GM12864 (cell line): ENCODE measurements at regions not wholly inside any gene's neighbourhood (a gene's known extent, or its start where the extent isn't known, plus 50 kb on each side); places are given as distances from the start of the nearest gene placed in this dataset.

Source experiments
- DNase-seq: peaks from one replicate; pipeline ENCODE4 v3.0.0-alpha.2; 2011; ENCODE audit warnings: low read depth
- H3K4me3 ChIP-seq: 2 replicates; pipeline ENCODE4 v1.5.1; 2011; ENCODE audit warnings: mild to moderate bottlenecking, low read depth, low read length, control low read depth
- TF ChIP-seq, protein P1 (sequence below): IDR thresholded peaks from 2 replicates; pipeline ENCODE4 v1.5.1; 2011; ENCODE audit warnings: low read depth, mild to moderate bottlenecking, moderate library complexity, low read length, control low read depth, inconsistent platforms; ENCODE audit errors: missing control alignments

DNA sequence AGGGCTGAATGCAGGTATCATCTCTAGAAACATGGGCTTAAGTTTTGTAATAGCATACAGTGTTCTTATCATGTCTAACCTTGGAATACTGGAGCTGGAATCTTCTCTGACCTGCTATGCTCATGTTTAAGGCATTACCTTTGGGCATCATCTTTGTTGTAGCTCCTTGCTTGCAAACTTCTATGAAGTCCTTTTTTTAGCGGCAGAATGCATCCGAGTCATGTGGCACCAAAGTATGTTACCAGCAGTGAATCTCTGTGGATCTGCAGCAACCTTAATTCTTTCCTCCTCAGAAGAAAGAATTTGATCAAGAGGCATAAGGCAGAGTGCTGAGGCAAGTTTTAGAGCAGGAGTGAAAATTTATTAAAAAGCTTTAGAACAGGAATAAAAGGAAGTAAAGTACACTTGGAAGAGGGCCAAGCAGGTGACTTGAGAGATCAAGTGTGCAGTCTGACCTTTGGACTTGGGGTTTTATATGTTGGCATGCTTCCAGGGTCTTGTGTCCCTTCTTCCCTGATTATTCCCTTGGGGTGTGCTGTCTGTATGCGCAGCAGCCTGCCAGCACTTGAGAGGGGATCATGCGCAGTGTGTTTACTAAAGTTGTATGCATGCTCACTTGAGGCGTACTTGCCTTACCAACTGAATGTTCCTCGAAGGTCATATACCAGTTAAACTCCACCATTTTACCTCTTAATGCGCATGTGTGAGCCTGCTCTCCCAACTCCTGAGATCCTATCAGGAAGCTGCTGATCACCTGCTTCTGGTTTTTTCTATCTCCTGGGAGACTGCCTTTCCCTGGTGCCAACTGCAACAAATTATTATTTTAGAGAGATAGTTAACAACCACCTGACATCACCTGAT lies 115.5 kb downstream of the LACC1 start:
- TF ChIP-seq, protein P1, sequence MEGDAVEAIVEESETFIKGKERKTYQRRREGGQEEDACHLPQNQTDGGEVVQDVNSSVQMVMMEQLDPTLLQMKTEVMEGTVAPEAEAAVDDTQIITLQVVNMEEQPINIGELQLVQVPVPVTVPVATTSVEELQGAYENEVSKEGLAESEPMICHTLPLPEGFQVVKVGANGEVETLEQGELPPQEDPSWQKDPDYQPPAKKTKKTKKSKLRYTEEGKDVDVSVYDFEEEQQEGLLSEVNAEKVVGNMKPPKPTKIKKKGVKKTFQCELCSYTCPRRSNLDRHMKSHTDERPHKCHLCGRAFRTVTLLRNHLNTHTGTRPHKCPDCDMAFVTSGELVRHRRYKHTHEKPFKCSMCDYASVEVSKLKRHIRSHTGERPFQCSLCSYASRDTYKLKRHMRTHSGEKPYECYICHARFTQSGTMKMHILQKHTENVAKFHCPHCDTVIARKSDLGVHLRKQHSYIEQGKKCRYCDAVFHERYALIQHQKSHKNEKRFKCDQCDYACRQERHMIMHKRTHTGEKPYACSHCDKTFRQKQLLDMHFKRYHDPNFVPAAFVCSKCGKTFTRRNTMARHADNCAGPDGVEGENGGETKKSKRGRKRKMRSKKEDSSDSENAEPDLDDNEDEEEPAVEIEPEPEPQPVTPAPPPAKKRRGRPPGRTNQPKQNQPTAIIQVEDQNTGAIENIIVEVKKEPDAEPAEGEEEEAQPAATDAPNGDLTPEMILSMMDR, result no peak
- DNase-seq, result no peak
- H3K4me3 ChIP-seq, result no peak overlapping the region

DNA sequence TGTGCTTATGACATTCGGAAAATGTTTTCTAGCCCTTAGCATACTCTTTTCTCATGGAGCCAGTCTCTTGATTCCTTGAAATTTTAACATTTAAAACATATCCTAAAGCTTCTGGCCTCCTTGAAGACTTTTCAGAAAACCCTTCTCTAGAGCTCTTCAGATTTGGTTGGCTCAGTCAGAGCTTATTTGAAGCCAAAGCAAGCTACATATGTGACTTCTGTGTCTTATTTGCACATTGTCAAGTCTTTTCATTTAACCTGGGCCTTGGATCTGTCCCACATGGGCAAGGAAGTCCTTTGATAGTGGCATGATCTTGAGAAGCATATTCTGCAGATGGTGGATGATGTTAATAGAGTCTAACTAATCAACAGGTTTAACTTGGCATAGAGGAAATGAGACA lies 116.5 kb downstream of the LACC1 start:
- no peak overlapping the region for H3K4me3 ChIP-seq
- TF ChIP-seq, protein P1, result no peak
- no peak for DNase-seq

DNA sequence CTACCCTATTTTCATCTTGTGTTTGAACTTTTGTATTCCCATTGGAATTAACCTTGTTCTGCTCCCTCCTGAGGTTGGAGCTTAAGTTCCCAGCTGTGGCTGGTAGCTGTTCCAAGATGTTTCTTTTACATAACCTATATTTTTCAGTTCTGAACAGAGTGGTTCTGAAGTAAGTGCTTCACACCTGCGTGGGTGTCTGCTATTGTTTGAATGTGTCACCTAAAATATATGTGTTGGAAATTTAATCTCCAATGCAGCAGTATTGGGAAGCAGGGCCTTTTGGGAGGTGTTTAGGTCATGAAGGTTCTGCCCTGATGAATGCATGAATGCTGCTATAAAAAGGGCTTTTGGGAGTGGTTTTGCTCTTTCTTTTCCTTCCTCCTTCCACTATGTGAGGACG lies 123.8 kb downstream of the LACC1 start:
- DNase-seq, result no peak
- TF ChIP-seq, protein P1, result no peak
- H3K4me3 ChIP-seq, result no peak overlapping the region

DNA sequence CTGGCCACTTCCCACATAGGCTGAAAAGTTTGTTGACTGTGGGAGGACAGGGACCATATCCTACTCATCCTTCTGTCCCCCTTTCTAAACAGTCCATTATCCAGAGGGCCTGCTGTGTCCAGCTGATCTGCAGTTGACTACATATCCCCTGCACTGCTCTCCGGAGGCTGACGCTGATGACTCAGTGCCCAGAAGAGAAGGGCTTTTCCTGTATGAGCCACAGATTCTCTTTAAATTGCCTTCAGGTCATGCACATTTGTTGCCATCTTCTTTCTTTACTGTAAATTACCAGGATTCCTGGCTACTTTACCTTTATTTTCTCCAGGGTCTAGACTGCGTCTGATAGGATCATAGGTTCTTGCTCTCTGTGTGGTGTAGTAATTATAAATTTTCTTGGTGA lies 125.2 kb downstream of the LACC1 start:
- TF ChIP-seq, protein P1, result no peak
- no peak for DNase-seq

DNA sequence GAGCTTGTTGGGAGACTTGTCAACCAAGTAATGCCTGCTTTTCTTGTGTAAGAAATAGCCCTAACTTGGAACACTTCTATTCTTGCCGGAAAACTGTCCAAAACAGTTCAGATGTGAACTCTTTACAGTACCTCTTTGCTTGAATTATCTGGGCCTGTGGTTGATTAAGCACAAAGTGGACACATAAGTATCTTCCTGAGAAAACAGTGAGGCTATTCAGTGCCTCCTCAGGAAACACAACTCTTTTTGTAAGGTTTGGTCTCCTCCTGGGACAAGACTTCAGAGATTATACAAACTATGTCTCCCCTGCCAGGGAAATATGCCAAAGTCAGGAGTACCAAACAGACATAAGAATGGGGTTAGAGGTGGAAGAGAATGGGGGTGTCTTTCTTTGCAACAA lies 127.7 kb downstream of the LACC1 start:
- TF ChIP-seq, protein P1, result no peak
- no peak for DNase-seq
- H3K4me3 ChIP-seq, result no peak overlapping the region

More for the DNA sequence above, 125.2 kb downstream of the LACC1 start:
- H3K4me3 ChIP-seq, result no peak overlapping the region

DNA sequence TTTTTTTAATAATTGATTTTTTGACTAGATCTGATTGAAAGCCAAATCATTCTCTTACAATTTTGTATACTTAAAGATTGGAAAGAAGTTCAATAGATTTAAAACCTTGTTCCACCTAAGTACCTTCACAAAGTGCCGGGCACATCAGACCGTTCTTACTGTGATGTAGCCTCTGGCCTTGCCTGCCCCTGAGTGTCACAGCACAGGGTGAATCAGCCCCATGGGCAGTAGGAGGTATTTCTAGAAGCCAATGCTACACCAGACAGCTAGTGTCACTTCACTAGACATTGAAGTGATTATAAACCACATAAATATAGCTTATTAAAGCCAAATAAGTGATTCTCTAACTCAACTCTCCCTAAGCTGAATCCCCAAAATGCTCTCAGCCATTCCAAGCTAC lies 131.3 kb downstream of the LACC1 start:
- DNase-seq, result no peak
- TF ChIP-seq, protein P1, result no peak

More for the DNA sequence above, 131.3 kb downstream of the LACC1 start:
- no peak overlapping the region for H3K4me3 ChIP-seq
